GM23248 (cell line): ENCODE measurements at regions not wholly inside any gene's neighbourhood (a gene's known extent, or its start where the extent isn't known, plus 50 kb on each side); places are given as distances from the start of the nearest gene placed in this dataset.

Experiments used
- DNase-seq: peaks from one replicate; pipeline ENCODE4 v3.0.0-alpha.2; 2015
- H2AFZ ChIP-seq: fragments of 200-600 bp; sonication (generic); 2 replicates; pipeline ENCODE4 v1.6.1; 2016; ENCODE audit warnings: antibody characterized with exemption
- H3F3A ChIP-seq: fragments of 200-600 bp; sonication (generic); 2 replicates; pipeline ENCODE4 v1.6.1; 2016; ENCODE audit warnings: mild to moderate bottlenecking, antibody characterized with exemption, mixed run types; ENCODE audit not compliant: insufficient read depth
- H3K27ac ChIP-seq: fragments of 200-600 bp; sonication (generic); 2 replicates; pipeline ENCODE4 v1.5.1; 2016; ENCODE audit warnings: mild to moderate bottlenecking
- H3K27me3 ChIP-seq: fragments of 200-600 bp; sonication (generic); replicated peaks from 2 replicates; pipeline ENCODE4 v1.6.1; 2016; ENCODE audit warnings: mild to moderate bottlenecking; ENCODE audit not compliant: insufficient read depth
- H3K36me3 ChIP-seq: fragments of 200-600 bp; sonication (generic); 2 replicates; pipeline ENCODE4 v1.6.1; 2016; ENCODE audit warnings: low read depth, mild to moderate bottlenecking
- H3K4me1 ChIP-seq: fragments of 200-600 bp; sonication (generic); 2 replicates; pipeline ENCODE4 v1.6.1; 2016; ENCODE audit warnings: mild to moderate bottlenecking; ENCODE audit not compliant: insufficient read depth
- H3K4me2 ChIP-seq: fragments of 200-600 bp; sonication (generic); one replicate; pipeline ENCODE4 v1.6.1; 2016; ENCODE audit warnings: mild to moderate bottlenecking; ENCODE audit not compliant: unreplicated experiment
- H3K4me3 ChIP-seq: fragments of 200-600 bp; sonication (generic); 2 replicates; pipeline ENCODE4 v1.5.1; 2016; ENCODE audit warnings: mild to moderate bottlenecking
- H3K79me2 ChIP-seq: fragments of 200-600 bp; sonication (generic); 2 replicates; pipeline ENCODE4 v1.6.1; 2016; ENCODE audit warnings: mild to moderate bottlenecking; ENCODE audit not compliant: insufficient read depth
- H3K9ac ChIP-seq: fragments of 200-600 bp; sonication (generic); 2 replicates; pipeline ENCODE4 v1.6.1; 2016; ENCODE audit warnings: mild to moderate bottlenecking
- H3K9me2 ChIP-seq: fragments of 200-600 bp; sonication (generic); 2 replicates; pipeline ENCODE4 v1.6.1; 2016; ENCODE audit warnings: mixed run types, mild to moderate bottlenecking, moderate library complexity; ENCODE audit not compliant: insufficient read depth
- H3K9me3 ChIP-seq: fragments of 200-600 bp; sonication (generic); one replicate; pipeline ENCODE4 v1.6.1; 2017; ENCODE audit warnings: low read depth
- H4K20me1 ChIP-seq: fragments of 200-600 bp; sonication (generic); 2 replicates; pipeline ENCODE4 v1.6.0; 2016; ENCODE audit not compliant: insufficient read depth
- EZH2 ChIP-seq: fragments of 200-600 bp; sonication (generic); IDR thresholded peaks from 2 replicates; pipeline ENCODE4 v1.6.1; 2018; ENCODE audit warnings: antibody characterized with exemption, mild to moderate bottlenecking; ENCODE audit not compliant: insufficient read depth, poor library complexity, severe bottlenecking
- EZH2phosphoT487 ChIP-seq: fragments of 200-600 bp; sonication (generic); IDR thresholded peaks from 2 replicates; pipeline ENCODE4 v1.6.1; 2018; ENCODE audit warnings: antibody characterized with exemption, moderate library complexity, mild to moderate bottlenecking, low read depth; ENCODE audit not compliant: insufficient read depth
- WGBS, 2 experiments: methylation state at CpG; one replicate each; pipeline ENCODE4 v1.1.6; 2015 to 2017; ENCODE audit warnings: low lambda C conversion rate in 2 of 2, low coverage in 1 of 2; ENCODE audit errors: missing lambda C conversion rate in 2 of 2; 5-methylcytosine and 5-hydroxymethylcytosine counted together
- in situ Hi-C: fragments of 300-500 bp; cut with MboI; formaldehyde crosslinking; loops from 2 replicates; pipeline ENCODE4 v1.15.0; 2020

DNA sequence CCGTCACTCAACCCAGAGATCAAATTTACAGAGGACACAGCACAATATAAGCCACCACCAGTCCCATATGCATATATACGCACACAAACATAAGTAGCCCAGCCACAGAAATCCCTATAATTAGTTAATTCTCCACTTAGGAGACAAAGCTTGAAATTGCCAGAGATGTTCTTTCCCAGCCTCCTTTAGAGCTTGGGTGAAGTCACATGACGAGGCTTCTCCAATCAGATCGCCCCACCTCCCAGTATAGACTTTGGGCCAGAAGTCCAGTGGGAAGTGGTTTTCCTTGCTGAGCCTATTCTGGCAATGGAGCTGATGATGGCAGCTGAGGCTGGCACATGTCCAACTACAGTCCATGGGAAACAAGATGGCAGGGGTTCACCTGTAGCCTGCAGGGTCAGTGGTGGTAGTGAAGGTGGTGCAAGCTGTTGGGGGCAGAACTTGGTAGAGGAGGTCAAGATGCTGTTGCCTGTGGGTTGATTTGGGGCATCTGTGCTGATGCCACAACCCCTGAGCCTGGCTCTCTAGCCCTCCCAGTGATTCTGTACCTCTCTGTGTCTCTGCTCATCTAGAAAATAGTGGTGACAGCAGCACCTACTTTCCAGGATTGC lies 535.9 kb downstream of the MATN1 start:
- TF ChIP-seq EZH2phosphoT487: no peak
- no peak for TF ChIP-seq EZH2
- Histone ChIP-seq H3K79me2 (no peaks in the 10 kb centered on the region), H3K4me2 (no peak overlapping the region), H3K4me1 (peaks cover 5% of the 10 kb centered on the region), H3K4me3 (no peak overlapping the region), H3F3A (no peaks in the 10 kb centered on the region), H2AFZ (no peak overlapping the region), H3K9me3 (no peaks in the 10 kb centered on the region), H4K20me1 (no peaks in the 10 kb centered on the region), H3K36me3 (no peaks in the 10 kb centered on the region), H3K9ac (no peak overlapping the region), H3K9me2 (no peaks in the 10 kb centered on the region), H3K27me3 (no peaks in the 10 kb centered on the region; the same call in 1 of the 2 replicates), H3K27ac (no peak overlapping the region)
- 72 to 74% methylated on average over 4 of the region's 4 CpGs for WGBS, 2 experiments
- no peak for DNase-seq
- in situ Hi-C loops: no loop called here

DNA sequence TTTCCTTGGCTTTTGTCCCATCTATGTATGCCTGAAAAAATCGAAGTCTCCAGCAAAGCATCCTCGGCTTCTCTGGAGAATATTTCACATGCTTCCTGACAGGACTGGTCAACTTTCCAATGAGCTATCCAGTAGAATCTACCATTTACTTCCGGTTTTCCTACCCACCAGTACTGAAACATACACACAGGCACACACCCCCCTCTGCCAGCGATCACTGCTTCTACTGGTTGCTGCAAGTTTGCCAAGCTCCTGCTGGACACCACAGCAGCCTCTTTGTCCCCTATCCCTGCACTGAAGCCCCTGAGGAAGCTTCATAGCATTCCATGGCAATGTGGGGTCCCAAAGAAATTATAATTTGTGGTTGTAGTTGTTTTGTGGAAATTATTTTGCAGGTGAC lies 536.8 kb downstream of the MATN1 start:
- H3K79me2 ChIP-seq: no peaks in the 10 kb centered on the region
- H3K27ac ChIP-seq: no peak overlapping the region
- H3F3A ChIP-seq: no peaks in the 10 kb centered on the region
- no peaks in the 10 kb centered on the region for H3K9me2 ChIP-seq
- no peaks in the 10 kb centered on the region for H3K9me3 ChIP-seq
- H3K27me3 ChIP-seq: peaks cover 6% of the 10 kb centered on the region; the same call in 1 of the 2 replicates
- no peak overlapping the region for H3K4me3 ChIP-seq
- in situ Hi-C loops: no loop called here
- no peak for DNase-seq
- no peak overlapping the region for H3K4me2 ChIP-seq
- H3K4me1 ChIP-seq: peaks cover 5% of the 10 kb centered on the region
- H2AFZ ChIP-seq: no peak overlapping the region
- no peaks in the 10 kb centered on the region for H3K36me3 ChIP-seq
- 29 to 35% methylated on average over 4 of the region's 4 CpGs for WGBS, 2 experiments
- no peak overlapping the region for H3K9ac ChIP-seq
- TF ChIP-seq EZH2phosphoT487 (no peak), EZH2 (no peak)
- H4K20me1 ChIP-seq: no peaks in the 10 kb centered on the region

- no peak overlapping the region for H3K4me2 ChIP-seq
- H3K27me3 ChIP-seq: peaks cover 6% of the 10 kb centered on the region; the same call in 1 of the 2 replicates
- no peak overlapping the region for H3K27ac ChIP-seq
- peaks cover 2% of the 10 kb centered on the region for H3K4me1 ChIP-seq
- H3K9me3 ChIP-seq: no peaks in the 10 kb centered on the region
- no peak overlapping the region for H3K9ac ChIP-seq
- no peaks in the 10 kb centered on the region for H3F3A ChIP-seq
- no peaks in the 10 kb centered on the region for H3K36me3 ChIP-seq
- H4K20me1 ChIP-seq: no peaks in the 10 kb centered on the region
- in situ Hi-C loops: no loop called here
- DNase-seq: no peak
- WGBS, 2 experiments: 9 to 11% methylated on average over 6 of the region's 6 CpGs
- H3K4me3 ChIP-seq: no peak overlapping the region
- no peak for TF ChIP-seq EZH2phosphoT487
- TF ChIP-seq EZH2: no peak
- H3K79me2 ChIP-seq: no peaks in the 10 kb centered on the region
- H3K9me2 ChIP-seq: no peaks in the 10 kb centered on the region
- no peak overlapping the region for H2AFZ ChIP-seq
Measured at GRCh38 chr1:30185809-30186208, 537.6 kb downstream of the MATN1 start.

GRCh38 chr1:30185313-30185712 lies 538.1 kb downstream of the MATN1 start:
- H3K9me2 ChIP-seq: no peaks in the 10 kb centered on the region
- no peaks in the 10 kb centered on the region for H3F3A ChIP-seq
- no peaks in the 10 kb centered on the region for H3K79me2 ChIP-seq
- peaks cover 6% of the 10 kb centered on the region; the same call in 1 of the 2 replicates for H3K27me3 ChIP-seq
- no peaks in the 10 kb centered on the region for H3K4me1 ChIP-seq
- in situ Hi-C loops: no loop called here
- H3K27ac ChIP-seq: no peak overlapping the region
- no peak for DNase-seq
- H3K9ac ChIP-seq: no peak overlapping the region
- no peaks in the 10 kb centered on the region for H3K9me3 ChIP-seq
- no peak overlapping the region for H2AFZ ChIP-seq
- H4K20me1 ChIP-seq: no peaks in the 10 kb centered on the region
- no peak overlapping the region for H3K4me3 ChIP-seq
- no peak overlapping the region for H3K4me2 ChIP-seq
- no peaks in the 10 kb centered on the region for H3K36me3 ChIP-seq
- 53 to 54% methylated on average over 4 of the region's 4 CpGs for WGBS, 2 experiments
- TF ChIP-seq EZH2phosphoT487: no peak
- no peak for TF ChIP-seq EZH2
